IMR-90 (cell line): ENCODE measurements at regions not wholly inside any gene's neighbourhood (a gene's known extent, or its start where the extent isn't known, plus 50 kb on each side); places are given as distances from the start of the nearest gene placed in this dataset.

Experiments used
- ATAC-seq: fragments of 200-7000 bp; cut with Tn5 transposase; 2 replicates; pipeline ENCODE4 v1.9.1; 2020; ENCODE audit warnings: low read depth, mild to moderate bottlenecking, moderate library complexity
- BruUV-seq: library from RNA; stranded (reverse); fragments of 400-500 nt; replicated peaks from 2 replicates; lab custom pipeline; 2021; lab: Mats Ljungman, UMichigan
- CTCF ChIA-PET: fragments of 300-600 bp; formaldehyde crosslinking; extraction: SDS; loops from one replicate; lab custom pipeline; 2021; ENCODE audit warnings: antibody characterized with exemption; lab: Yijun Ruan, JAX
- POLR2A ChIA-PET: fragments of 300-600 bp; sonication (Branson Sonifier 250); formaldehyde crosslinking; loops from one replicate; lab custom pipeline; 2022; ENCODE audit warnings: antibody characterized with exemption; ENCODE audit not compliant: unreplicated experiment; lab: Charles Lee
- DNase-seq: peaks from one replicate; pipeline ENCODE4 v3.0.0; 2013
- H2AFZ ChIP-seq: replicated peaks from 2 replicates; pipeline ENCODE3; 2013; ENCODE audit warnings: low read length, mild to moderate bottlenecking; ENCODE audit not compliant: poor library complexity
- H2AK5ac ChIP-seq: 2 replicates; pipeline ENCODE4 v1.6.1; 2013; ENCODE audit warnings: low read depth, low read length, inconsistent platforms
- H2AK9ac ChIP-seq: replicated peaks from 2 replicates; pipeline ENCODE3; 2013; ENCODE audit warnings: mild to moderate bottlenecking, low read depth, low read length, moderate library complexity; ENCODE audit not compliant: poor library complexity
- H2BK120ac ChIP-seq: 2 replicates; pipeline ENCODE4 v1.6.1; 2013; ENCODE audit warnings: low read depth, low read length, inconsistent platforms
- H2BK15ac ChIP-seq: 3 replicates; pipeline ENCODE4 v1.6.1; 2013; ENCODE audit warnings: low read depth, low read length, inconsistent platforms
- H2BK20ac ChIP-seq: 2 replicates; pipeline ENCODE4 v1.6.1; 2013; ENCODE audit warnings: low read depth, mild to moderate bottlenecking, inconsistent platforms, low read length, moderate library complexity
- H2BK5ac ChIP-seq: 2 replicates; pipeline ENCODE4 v1.6.1; 2013; ENCODE audit warnings: mild to moderate bottlenecking, low read depth, low read length, inconsistent platforms; ENCODE audit not compliant: poor library complexity, severe bottlenecking
- H3K14ac ChIP-seq: replicated peaks from 2 replicates; pipeline ENCODE4 v1.6.1; 2013; ENCODE audit warnings: low read depth, low read length, inconsistent platforms
- H3K18ac ChIP-seq: 2 replicates; pipeline ENCODE4 v1.6.1; 2013; ENCODE audit warnings: low read depth, low read length, control low read depth
- H3K23ac ChIP-seq: 2 replicates; pipeline ENCODE4 v1.6.1; 2013; ENCODE audit warnings: low read depth, low read length, inconsistent platforms
- H3K27ac ChIP-seq: 2 replicates; pipeline ENCODE4 v1.5.1; 2013; ENCODE audit warnings: mild to moderate bottlenecking, control low read depth, low read length; ENCODE audit not compliant: insufficient read depth
- H3K27me3 ChIP-seq: 2 replicates; pipeline ENCODE4 v1.6.1; 2013; ENCODE audit warnings: low read length; ENCODE audit not compliant: control insufficient read depth, insufficient read depth
- H3K36me3 ChIP-seq: 2 replicates; pipeline ENCODE4 v1.6.1; 2013; ENCODE audit warnings: low read length, mixed read lengths; ENCODE audit not compliant: control insufficient read depth, insufficient read depth
- H3K4ac ChIP-seq: 2 replicates; pipeline ENCODE4 v1.6.1; 2013; ENCODE audit warnings: low read depth, low read length, inconsistent platforms
- H3K4me1 ChIP-seq: 2 replicates; pipeline ENCODE4 v1.6.1; 2013; ENCODE audit warnings: low read length, mixed read lengths; ENCODE audit not compliant: control insufficient read depth, insufficient read depth
- H3K4me2 ChIP-seq: 2 replicates; pipeline ENCODE4 v1.6.1; 2013; ENCODE audit warnings: low read depth, mild to moderate bottlenecking, control low read depth, low read length, moderate library complexity
- H3K4me3 ChIP-seq: 2 replicates; pipeline ENCODE4 v1.5.1; 2013; ENCODE audit warnings: low read depth, mild to moderate bottlenecking, control low read depth, low read length, moderate library complexity; ENCODE audit not compliant: insufficient read depth
- H3K56ac ChIP-seq: 2 replicates; pipeline ENCODE4 v1.6.1; 2013; ENCODE audit warnings: low read length, inconsistent platforms; ENCODE audit not compliant: insufficient read depth; ENCODE audit errors: extremely low read depth
- H3K79me1 ChIP-seq, 2 experiments: 2 replicates each; pipeline ENCODE4 v1.6.1; 2013; ENCODE audit warnings: low read length in 2 of 2, inconsistent platforms in 1 of 2, low read depth in 1 of 2
- H3K9ac ChIP-seq: 2 replicates; pipeline ENCODE4 v1.6.1; 2013; ENCODE audit warnings: low read depth, low read length, control low read depth
- H3K9me1 ChIP-seq: 2 replicates; pipeline ENCODE4 v1.6.1; 2013; ENCODE audit warnings: low read length, inconsistent platforms; ENCODE audit not compliant: insufficient read depth
- H3K9me3 ChIP-seq: 2 replicates; pipeline ENCODE4 v1.6.1; 2013; ENCODE audit warnings: low read length; ENCODE audit not compliant: control insufficient read depth, insufficient read depth
- H4K20me1 ChIP-seq: 2 replicates; pipeline ENCODE4 v1.6.1; 2013; ENCODE audit warnings: low read length, inconsistent platforms; ENCODE audit not compliant: insufficient read depth
- H4K5ac ChIP-seq: 2 replicates; pipeline ENCODE4 v1.6.1; 2013; ENCODE audit warnings: mild to moderate bottlenecking, low read depth, low read length, control low read depth
- H4K8ac ChIP-seq, 2 experiments: 2 replicates each; pipeline ENCODE4 v1.6.1; 2013; ENCODE audit warnings: low read depth in 2 of 2, low read length in 2 of 2, control low read depth in 1 of 2, inconsistent platforms in 1 of 2
- H4K91ac ChIP-seq: 2 replicates; pipeline ENCODE4 v1.6.1; 2013; ENCODE audit warnings: low read depth, low read length, inconsistent platforms; ENCODE audit not compliant: insufficient read depth
- BHLHE40 ChIP-seq: fragments of 150-350 bp; IDR thresholded peaks from 2 replicates; pipeline ENCODE4 v1.6.1; 2016; ENCODE audit warnings: mild to moderate bottlenecking, low read depth, low read length
- CEBPB ChIP-seq: IDR thresholded peaks from 2 replicates; pipeline ENCODE4 v1.6.1; 2012; ENCODE audit warnings: low read depth, low read length, improper control_type of control experiment
- CHD1 ChIP-seq: IDR thresholded peaks from 2 replicates; pipeline ENCODE4 v1.6.1; 2012; ENCODE audit warnings: low read depth, low read length, improper control_type of control experiment
- FOS ChIP-seq: fragments of 150-350 bp; IDR thresholded peaks from 2 replicates; pipeline ENCODE4 v1.6.1; 2016; ENCODE audit warnings: low read depth, low read length
- MAFK ChIP-seq: IDR thresholded peaks from 2 replicates; pipeline ENCODE4 v1.6.1; 2012; ENCODE audit warnings: low read depth, low read length, improper control_type of control experiment
- MXI1 ChIP-seq: IDR thresholded peaks from 2 replicates; pipeline ENCODE4 v1.6.1; 2012; ENCODE audit warnings: low read depth, mild to moderate bottlenecking, low read length, moderate library complexity, borderline replicate concordance
- NFE2L2 ChIP-seq: fragments of 150-350 bp; IDR thresholded peaks from 2 replicates; pipeline ENCODE4 v1.6.1; 2016; ENCODE audit warnings: low read depth, mild to moderate bottlenecking, low read length
- POLR2A ChIP-seq: IDR thresholded peaks from 2 replicates; pipeline ENCODE4 v1.6.1; 2012; ENCODE audit warnings: mild to moderate bottlenecking, low read depth, low read length
- RAD21 ChIP-seq: IDR thresholded peaks from 2 replicates; pipeline ENCODE4 v1.6.1; 2012; ENCODE audit warnings: low read length, improper control_type of control experiment
- RCOR1 ChIP-seq: IDR thresholded peaks from 2 replicates; pipeline ENCODE4 v1.6.1; 2012; ENCODE audit warnings: mild to moderate bottlenecking, low read length, improper control_type of control experiment; ENCODE audit not compliant: insufficient replicate concordance
- RFX5 ChIP-seq: IDR thresholded peaks from 2 replicates; pipeline ENCODE4 v1.8.0; 2012; ENCODE audit warnings: low read depth, mild to moderate bottlenecking, low read length, moderate library complexity
- SMC3 ChIP-seq: fragments of 150-350 bp; IDR thresholded peaks from 2 replicates; pipeline ENCODE4 v1.6.1; 2016; ENCODE audit warnings: low read depth, mild to moderate bottlenecking, antibody characterized with exemption, low read length, moderate library complexity
- WGBS, 2 experiments: methylation state at CpG; one replicate each; pipeline versions ENCODE4 v1.1.5 to v1.1.7; 2013; ENCODE audit warnings: missing lambda C conversion rate in 2 of 2; ENCODE audit not compliant: insufficient read length in 1 of 2; ENCODE audit errors: extremely low coverage in 2 of 2; 5-methylcytosine and 5-hydroxymethylcytosine counted together
- dilution Hi-C: fragments of 300-500 bp; cut with HindIII; formaldehyde crosslinking; loops from one replicate; pipeline ENCODE4 v1.14.3; 2018; ENCODE audit warnings: low sequenced_read_pairs; ENCODE audit not compliant: unreplicated experiment
- in situ Hi-C: fragments of 300-500 bp; cut with MboI; formaldehyde crosslinking; loops from 3 replicates; pipeline ENCODE4 v1.14.3; 2019; ENCODE audit warnings: low sequenced_read_pairs, inconsistent platforms, mixed read lengths
- intact Hi-C: fragments of 100-400 bp; cut with micrococcal nuclease; formaldehyde crosslinking; loops from 2 replicates; pipeline ENCODE4 v1.10.0; 2022
- TF ChIP-seq, protein P1 (sequence below): conservative IDR thresholded peaks from 2 replicates; pipeline ENCODE4 v1.5.1; 2012; ENCODE audit warnings: mild to moderate bottlenecking, low read depth, low read length, improper control_type of control experiment
- TF ChIP-seq, protein P2 (sequence below): fragments of 150-350 bp; IDR thresholded peaks from 2 replicates; pipeline ENCODE4 v1.6.1; 2016; ENCODE audit warnings: low read depth, mild to moderate bottlenecking, low read length, moderate library complexity, borderline replicate concordance
- TF ChIP-seq, protein P3 (sequence below): fragments of 150-350 bp; IDR thresholded peaks from 2 replicates; pipeline ENCODE4 v1.6.1; 2017; ENCODE audit warnings: mild to moderate bottlenecking, antibody characterized with exemption, low read length, low read depth

DNA sequence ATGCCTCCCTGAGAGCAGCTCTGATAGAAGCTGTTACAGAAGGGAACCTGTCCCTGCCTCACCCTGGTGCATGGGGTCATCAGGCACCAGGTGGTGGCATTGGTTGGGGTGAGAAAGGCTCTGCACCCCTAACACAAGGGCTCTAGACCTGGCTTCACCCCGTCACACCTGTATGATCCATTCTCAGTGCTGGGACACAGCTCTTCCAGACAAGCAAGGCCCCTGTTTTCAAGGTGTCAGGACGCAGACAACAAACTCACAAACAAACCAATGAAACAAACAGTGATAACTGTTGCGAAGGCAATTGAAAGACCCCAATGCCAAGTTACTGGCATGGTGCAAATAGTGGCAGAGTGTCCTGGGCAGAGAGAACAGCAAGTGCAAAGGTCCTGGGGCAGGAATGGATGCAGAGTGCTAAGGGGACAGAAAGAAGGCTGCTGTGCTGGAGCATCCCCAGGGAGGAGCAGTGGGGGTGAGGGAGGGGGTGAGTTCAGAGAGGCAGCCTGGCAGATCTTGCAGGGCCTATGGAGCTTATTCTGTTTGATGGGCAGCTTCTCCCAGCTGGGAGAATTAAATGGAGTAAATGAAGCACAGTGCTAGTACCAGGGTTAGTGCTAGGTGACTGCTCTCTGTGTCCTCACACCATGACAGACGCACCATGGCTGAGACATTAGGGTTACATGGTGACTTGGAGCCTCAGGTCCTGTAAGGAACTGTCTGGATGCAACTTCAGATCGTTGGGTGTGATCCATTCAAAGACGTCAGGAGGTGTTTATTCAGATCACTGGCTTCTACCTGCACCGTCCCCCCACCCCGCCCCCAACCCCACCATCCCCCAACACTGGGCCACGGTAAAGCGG lies 67.9 kb upstream of the UNC5A start:
- no peak overlapping the region for H4K8ac ChIP-seq
- in situ Hi-C loops, result no loop called here
- H3K4me3 ChIP-seq, result no peak overlapping the region
- no peaks in the 10 kb centered on the region for H3K36me3 ChIP-seq
- ATAC-seq (no peak), DNase-seq (no peak)
- H4K20me1 ChIP-seq, result peaks cover 3% of the 10 kb centered on the region; the same call in 1 of the 2 replicates
- H3K27me3 ChIP-seq, result peaks cover 86% of the 10 kb centered on the region
- H3K23ac ChIP-seq, result no peak overlapping the region
- H3K79me1 ChIP-seq, result no peaks in the 10 kb centered on the region
- ChIA-PET POLR2A (no interaction called here), CTCF (no interaction called here)
- H4K5ac ChIP-seq, result no peak overlapping the region
- no TSS peak for BruUV-seq
- no peaks in the 10 kb centered on the region for H3K4me1 ChIP-seq
- H4K91ac ChIP-seq, result no peak overlapping the region
- intact Hi-C loops, result no loop called here
- no peak overlapping the region for H2BK120ac ChIP-seq
- no peak overlapping the region for H2BK5ac ChIP-seq
- no peak overlapping the region for H3K4ac ChIP-seq
- no peak overlapping the region for H2BK15ac ChIP-seq
- H2AK5ac ChIP-seq, result no peak overlapping the region
- no peak overlapping the region for H2AFZ ChIP-seq
- H3K4me2 ChIP-seq, result no peak overlapping the region
- no peaks in the 10 kb centered on the region for H3K9me1 ChIP-seq
- H2BK20ac ChIP-seq, result no peak overlapping the region
- WGBS, 2 experiments, result no CpG with 5 or more reads among the region's 10 CpGs
- H3K14ac ChIP-seq, result no peak overlapping the region
- no peak overlapping the region for H3K18ac ChIP-seq
- no peak overlapping the region for H3K27ac ChIP-seq
- H2AK9ac ChIP-seq, result peak overlapping the region; percentile 3
- H3K9ac ChIP-seq, result no peak overlapping the region
- dilution Hi-C loops, result no loop called here
- no peak overlapping the region for H3K56ac ChIP-seq
- H3K9me3 ChIP-seq, result peaks cover 2% of the 10 kb centered on the region; the same call in 1 of the 2 replicates
- no peak for TF ChIP-seq BHLHE40
- no peak for TF ChIP-seq RAD21
- TF ChIP-seq, protein P1, sequence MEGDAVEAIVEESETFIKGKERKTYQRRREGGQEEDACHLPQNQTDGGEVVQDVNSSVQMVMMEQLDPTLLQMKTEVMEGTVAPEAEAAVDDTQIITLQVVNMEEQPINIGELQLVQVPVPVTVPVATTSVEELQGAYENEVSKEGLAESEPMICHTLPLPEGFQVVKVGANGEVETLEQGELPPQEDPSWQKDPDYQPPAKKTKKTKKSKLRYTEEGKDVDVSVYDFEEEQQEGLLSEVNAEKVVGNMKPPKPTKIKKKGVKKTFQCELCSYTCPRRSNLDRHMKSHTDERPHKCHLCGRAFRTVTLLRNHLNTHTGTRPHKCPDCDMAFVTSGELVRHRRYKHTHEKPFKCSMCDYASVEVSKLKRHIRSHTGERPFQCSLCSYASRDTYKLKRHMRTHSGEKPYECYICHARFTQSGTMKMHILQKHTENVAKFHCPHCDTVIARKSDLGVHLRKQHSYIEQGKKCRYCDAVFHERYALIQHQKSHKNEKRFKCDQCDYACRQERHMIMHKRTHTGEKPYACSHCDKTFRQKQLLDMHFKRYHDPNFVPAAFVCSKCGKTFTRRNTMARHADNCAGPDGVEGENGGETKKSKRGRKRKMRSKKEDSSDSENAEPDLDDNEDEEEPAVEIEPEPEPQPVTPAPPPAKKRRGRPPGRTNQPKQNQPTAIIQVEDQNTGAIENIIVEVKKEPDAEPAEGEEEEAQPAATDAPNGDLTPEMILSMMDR, result no peak
- TF ChIP-seq POLR2A, result no peak
- no peak for TF ChIP-seq CEBPB
- no peak for TF ChIP-seq MXI1
- TF ChIP-seq, protein P2, sequence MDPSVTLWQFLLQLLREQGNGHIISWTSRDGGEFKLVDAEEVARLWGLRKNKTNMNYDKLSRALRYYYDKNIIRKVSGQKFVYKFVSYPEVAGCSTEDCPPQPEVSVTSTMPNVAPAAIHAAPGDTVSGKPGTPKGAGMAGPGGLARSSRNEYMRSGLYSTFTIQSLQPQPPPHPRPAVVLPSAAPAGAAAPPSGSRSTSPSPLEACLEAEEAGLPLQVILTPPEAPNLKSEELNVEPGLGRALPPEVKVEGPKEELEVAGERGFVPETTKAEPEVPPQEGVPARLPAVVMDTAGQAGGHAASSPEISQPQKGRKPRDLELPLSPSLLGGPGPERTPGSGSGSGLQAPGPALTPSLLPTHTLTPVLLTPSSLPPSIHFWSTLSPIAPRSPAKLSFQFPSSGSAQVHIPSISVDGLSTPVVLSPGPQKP, result no peak
- TF ChIP-seq, protein P3, sequence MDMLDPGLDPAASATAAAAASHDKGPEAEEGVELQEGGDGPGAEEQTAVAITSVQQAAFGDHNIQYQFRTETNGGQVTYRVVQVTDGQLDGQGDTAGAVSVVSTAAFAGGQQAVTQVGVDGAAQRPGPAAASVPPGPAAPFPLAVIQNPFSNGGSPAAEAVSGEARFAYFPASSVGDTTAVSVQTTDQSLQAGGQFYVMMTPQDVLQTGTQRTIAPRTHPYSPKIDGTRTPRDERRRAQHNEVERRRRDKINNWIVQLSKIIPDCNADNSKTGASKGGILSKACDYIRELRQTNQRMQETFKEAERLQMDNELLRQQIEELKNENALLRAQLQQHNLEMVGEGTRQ, result no peak
- TF ChIP-seq SMC3, result no peak
- TF ChIP-seq MAFK, result no peak
- no peak for TF ChIP-seq RFX5
- TF ChIP-seq CHD1, result no peak
- TF ChIP-seq RCOR1, result no peak
- TF ChIP-seq FOS, result no peak
- no peak for TF ChIP-seq NFE2L2
